Epithelial cell of proximal tubule (primary cell): ENCODE measurements at regions not wholly inside any gene's neighbourhood (a gene's known extent, or its start where the extent isn't known, plus 50 kb on each side); places are given as distances from the start of the nearest gene placed in this dataset.

Experiments
- DNase-seq: peaks from one replicate; pipeline ENCODE4 v3.0.0-alpha.2; 2011; ENCODE audit warnings: low read depth
- H3K4me3 ChIP-seq: 2 replicates; pipeline ENCODE4 v1.5.1; 2011; ENCODE audit warnings: low read depth, mild to moderate bottlenecking, low read length
- TF ChIP-seq, protein P1 (sequence below): conservative IDR thresholded peaks from 2 replicates; pipeline ENCODE4 v1.5.1; 2012; ENCODE audit warnings: low read depth, mild to moderate bottlenecking, low read length

DNA sequence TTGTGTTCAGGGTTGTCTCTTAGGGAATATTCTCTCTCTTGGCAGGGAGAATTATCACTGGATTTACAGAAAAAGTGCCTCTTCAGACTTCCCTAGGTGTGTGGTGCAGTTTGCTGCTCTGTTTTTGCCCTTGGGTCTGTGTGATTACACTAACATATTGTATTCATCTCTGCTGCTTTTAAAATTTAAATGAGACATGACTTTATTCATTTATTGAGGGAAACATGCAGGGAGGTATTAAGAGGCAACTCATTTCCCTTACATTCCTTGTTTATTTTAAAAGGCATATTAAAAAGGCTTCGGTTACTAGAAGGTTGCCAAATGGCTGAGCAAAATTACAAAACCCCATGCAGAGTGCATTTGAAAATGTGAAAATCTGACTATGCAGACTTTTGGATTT lies 135.1 kb upstream of the GEMIN8 start:
- DNase-seq, result no peak

DNA sequence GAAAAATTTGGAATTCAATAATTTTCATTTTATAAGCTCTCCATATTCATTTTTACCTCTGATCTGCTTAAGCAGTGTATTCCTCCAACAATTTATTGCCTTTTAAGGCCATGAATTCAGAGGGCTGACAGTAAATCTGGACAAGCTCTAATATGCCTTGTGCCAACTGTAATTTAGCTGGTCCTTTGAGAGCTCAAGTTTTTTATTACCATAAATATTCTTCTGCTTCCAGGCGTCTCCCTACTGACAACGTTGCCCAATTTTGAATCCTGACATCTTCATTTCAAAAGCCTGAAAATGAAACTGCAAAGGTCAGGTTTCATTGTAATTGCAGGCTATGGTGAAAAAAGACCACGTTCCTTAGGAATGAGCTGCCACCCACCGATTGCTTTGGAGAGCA lies 95.8 kb upstream of the GEMIN8 start:
- no peak overlapping the region for H3K4me3 ChIP-seq
- TF ChIP-seq, protein P1, sequence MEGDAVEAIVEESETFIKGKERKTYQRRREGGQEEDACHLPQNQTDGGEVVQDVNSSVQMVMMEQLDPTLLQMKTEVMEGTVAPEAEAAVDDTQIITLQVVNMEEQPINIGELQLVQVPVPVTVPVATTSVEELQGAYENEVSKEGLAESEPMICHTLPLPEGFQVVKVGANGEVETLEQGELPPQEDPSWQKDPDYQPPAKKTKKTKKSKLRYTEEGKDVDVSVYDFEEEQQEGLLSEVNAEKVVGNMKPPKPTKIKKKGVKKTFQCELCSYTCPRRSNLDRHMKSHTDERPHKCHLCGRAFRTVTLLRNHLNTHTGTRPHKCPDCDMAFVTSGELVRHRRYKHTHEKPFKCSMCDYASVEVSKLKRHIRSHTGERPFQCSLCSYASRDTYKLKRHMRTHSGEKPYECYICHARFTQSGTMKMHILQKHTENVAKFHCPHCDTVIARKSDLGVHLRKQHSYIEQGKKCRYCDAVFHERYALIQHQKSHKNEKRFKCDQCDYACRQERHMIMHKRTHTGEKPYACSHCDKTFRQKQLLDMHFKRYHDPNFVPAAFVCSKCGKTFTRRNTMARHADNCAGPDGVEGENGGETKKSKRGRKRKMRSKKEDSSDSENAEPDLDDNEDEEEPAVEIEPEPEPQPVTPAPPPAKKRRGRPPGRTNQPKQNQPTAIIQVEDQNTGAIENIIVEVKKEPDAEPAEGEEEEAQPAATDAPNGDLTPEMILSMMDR, result no peak
- no peak for DNase-seq

More for the DNA sequence above, 135.1 kb upstream of the GEMIN8 start:
- TF ChIP-seq, protein P1, result no peak
- no peak overlapping the region for H3K4me3 ChIP-seq

DNA sequence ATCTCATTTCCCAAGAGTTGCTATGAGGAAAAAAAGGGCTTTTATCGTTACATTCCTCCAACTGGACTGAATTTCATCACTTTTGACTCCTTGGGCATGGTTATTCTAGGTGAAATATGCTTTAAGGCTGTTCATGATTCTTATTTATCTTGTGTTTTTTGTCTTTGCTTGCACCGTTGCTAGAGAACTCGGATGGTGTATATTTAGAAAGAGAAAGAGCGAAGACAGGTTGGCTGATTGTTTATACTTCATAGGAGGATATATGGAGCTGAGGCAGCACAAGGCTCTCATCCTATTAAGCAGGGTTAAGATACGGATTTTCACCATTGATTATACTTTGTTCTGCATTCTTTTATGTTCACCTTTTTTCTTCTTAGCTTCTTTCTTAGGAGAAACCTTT lies 94.9 kb upstream of the GEMIN8 start:
- TF ChIP-seq, protein P1, result no peak
- no peak for DNase-seq

DNA sequence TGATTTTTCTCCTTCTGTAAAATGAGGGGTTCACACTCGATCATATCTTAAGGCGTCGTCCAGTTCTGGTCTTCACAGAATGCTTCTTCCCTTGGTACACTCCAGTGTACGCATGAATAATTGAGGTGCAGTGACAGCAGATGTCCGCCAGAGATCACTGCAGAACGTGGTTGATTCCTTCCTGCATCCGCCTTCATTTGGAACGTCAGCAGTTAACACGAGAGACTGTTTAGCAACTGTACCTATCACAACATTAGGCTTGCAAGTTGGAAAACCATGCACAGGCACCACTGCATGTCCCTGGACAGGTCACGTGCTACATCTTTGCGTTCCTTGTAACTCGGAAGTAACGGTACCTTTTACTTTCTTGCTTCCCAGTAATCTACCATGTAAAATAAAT lies 66.0 kb upstream of the GEMIN8 start:
- TF ChIP-seq, protein P1, result peak; percentile 66
- no peak overlapping the region for H3K4me3 ChIP-seq
- DNase-seq, result peak; percentile 12

More for the DNA sequence above, 94.9 kb upstream of the GEMIN8 start:
- no peak overlapping the region for H3K4me3 ChIP-seq

DNA sequence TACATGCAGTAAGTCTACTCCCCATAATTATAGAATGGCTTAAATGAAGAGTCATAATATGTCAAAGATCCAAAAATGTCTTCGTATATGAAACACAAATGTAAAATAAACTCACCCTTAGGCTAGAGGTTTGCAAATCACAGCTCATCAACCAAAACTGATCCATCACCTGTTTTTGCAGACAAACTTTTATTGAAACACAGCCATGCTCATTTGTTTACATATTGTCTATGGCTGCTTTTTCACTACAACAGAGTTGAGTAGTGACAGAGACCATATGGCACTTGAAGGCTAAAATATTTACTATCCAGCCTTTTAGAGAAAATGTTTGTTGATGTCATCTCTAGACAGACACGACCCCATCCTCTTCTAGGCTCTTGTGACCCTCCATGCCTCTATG lies 64.5 kb upstream of the GEMIN8 start:
- DNase-seq, result no peak
- H3K4me3 ChIP-seq, result no peak overlapping the region
- TF ChIP-seq, protein P1, result no peak

DNA sequence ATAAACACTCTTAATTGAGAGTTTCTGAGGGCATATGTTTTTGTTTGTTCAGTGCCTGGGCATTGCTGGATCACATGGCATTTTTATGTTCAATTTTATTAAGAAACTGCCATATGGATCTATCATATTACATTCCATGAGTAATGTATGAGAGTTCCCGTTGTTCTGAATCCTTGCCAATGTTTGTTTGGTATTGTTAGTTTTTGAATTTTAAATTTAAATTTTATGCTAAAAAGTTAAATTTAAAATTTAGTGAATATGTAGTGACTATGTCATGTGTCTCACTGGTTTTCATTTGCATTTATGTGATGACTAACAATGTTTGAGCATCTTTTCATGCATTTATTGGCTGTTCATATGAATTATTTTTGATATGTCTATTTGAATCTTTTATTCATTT lies 54.8 kb upstream of the GEMIN8 start:
- no peak overlapping the region for H3K4me3 ChIP-seq
- TF ChIP-seq, protein P1, result no peak
- DNase-seq, result no peak

DNA sequence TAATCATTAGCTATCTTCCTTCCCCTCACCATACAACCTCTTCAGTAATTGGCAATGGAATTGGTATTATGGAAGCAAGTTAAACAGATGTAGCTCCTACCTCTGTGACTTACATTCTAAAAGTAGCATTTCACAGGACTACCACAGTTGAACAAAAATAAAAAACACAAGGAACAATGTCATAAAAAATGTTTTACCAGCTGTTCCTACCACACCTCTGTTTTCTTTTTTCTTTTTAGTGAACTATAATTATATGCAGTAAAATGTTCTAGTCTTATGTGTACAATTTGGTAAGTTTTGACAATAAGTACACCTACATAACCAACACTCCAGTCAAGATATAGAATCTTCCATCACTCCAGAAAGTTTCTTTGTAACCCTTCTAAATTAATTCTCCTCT lies 54.1 kb upstream of the GEMIN8 start:
- DNase-seq, result no peak
- no peak overlapping the region for H3K4me3 ChIP-seq
- TF ChIP-seq, protein P1, result no peak
